IPS DF 6.9 (cell line): ENCODE measurements at regions not wholly inside any gene's neighbourhood (a gene's known extent, or its start where the extent isn't known, plus 50 kb on each side); places are given as distances from the start of the nearest gene placed in this dataset.

Experiments
- DNase-seq: peaks from one replicate; pipeline ENCODE4 v3.0.0-alpha.2; 2013; ENCODE audit warnings: low read depth, low spot score
- H3K27ac ChIP-seq: one replicate; pipeline ENCODE4 v1.5.1; 2013; ENCODE audit warnings: low read length, control low read depth
- H3K27me3 ChIP-seq: 2 replicates; pipeline ENCODE4 v1.6.1; 2013; ENCODE audit warnings: mild to moderate bottlenecking, low read length; ENCODE audit not compliant: control insufficient read depth, insufficient read depth
- H3K36me3 ChIP-seq: 2 replicates; pipeline ENCODE4 v1.6.1; 2013; ENCODE audit warnings: low read length; ENCODE audit not compliant: control insufficient read depth, insufficient read depth
- H3K4me1 ChIP-seq: 2 replicates; pipeline ENCODE4 v1.6.1; 2013; ENCODE audit warnings: low read length; ENCODE audit not compliant: control insufficient read depth, insufficient read depth
- H3K4me3 ChIP-seq: 2 replicates; pipeline ENCODE4 v1.5.1; 2013; ENCODE audit warnings: mild to moderate bottlenecking, low read length
- H3K9me3 ChIP-seq: 2 replicates; pipeline ENCODE4 v1.6.1; 2013; ENCODE audit warnings: low read length, inconsistent platforms; ENCODE audit not compliant: control insufficient read depth, insufficient read depth
- WGBS: extraction: QIAGEN DNeasy Blood & Tissue Kit; methylation state at CpG from one replicate; pipeline ENCODE4 v1.1.7; 2013; ENCODE audit warnings: mixed read lengths, missing lambda C conversion rate; ENCODE audit not compliant: insufficient read length, insufficient coverage; 5-methylcytosine and 5-hydroxymethylcytosine counted together

- H3K4me1 ChIP-seq: no peaks in the 10 kb centered on the region
- no peaks in the 10 kb centered on the region; the same call in 1 of the 2 replicates for H3K9me3 ChIP-seq
- DNase-seq: no peak
- no peak overlapping the region for H3K27ac ChIP-seq
- H3K36me3 ChIP-seq: no peaks in the 10 kb centered on the region
- no CpG with 5 or more reads among the region's 1 CpG for WGBS
- H3K27me3 ChIP-seq: no peaks in the 10 kb centered on the region
- no peak overlapping the region for H3K4me3 ChIP-seq
These were observed 116.7 kb downstream of the EDEM1 start for GRCh38 chr3:5304188-5304587.

DNA sequence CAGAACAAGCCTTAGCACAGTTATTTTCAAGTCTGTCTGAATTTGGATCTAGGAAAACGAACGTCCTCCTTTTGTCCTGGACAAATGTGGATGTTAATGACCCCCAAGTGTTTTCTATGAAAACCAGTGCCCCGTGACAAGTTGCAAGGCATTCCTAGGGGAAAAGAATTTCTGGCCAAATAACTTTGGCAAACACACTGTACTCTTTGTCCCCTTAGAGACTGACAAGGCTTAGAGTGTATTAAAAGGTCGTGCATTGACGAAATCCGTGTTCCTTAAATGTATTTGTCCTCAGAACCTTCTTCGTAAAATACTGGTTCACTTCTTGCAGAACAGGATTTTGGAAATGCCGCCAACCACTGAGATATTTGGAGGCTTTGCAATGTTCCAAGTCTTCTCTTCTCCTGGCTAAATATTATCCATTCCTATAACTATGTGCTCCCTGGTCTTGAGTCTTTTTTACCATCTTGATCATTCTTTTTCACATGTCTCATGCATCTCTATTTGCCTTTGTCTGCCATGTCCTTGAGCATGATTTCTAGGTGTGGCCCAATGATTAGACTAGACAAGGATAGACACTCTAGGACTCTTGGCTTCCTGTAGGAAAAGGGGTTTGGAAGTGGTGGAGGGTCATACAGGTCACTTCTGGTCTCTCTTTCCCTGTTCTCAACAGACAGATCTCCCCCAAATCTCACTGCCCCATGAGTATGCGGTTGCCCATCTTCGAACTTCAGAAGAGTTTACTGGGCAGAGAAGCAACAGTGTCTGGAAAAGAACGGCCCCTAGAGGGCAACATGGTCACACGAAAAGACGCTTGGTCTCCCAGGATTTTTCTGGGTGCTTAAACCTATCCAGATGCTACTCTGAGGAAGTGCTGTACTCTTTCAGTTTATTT lies 117.5 kb downstream of the EDEM1 start:
- H3K4me3 ChIP-seq: no peak overlapping the region
- no peaks in the 10 kb centered on the region for H3K36me3 ChIP-seq
- no peaks in the 10 kb centered on the region for H3K27me3 ChIP-seq
- H3K9me3 ChIP-seq: no peaks in the 10 kb centered on the region; the same call in 1 of the 2 replicates
- no peak overlapping the region for H3K27ac ChIP-seq
- WGBS: no CpG with 5 or more reads among the region's 13 CpGs
- H3K4me1 ChIP-seq: no peaks in the 10 kb centered on the region
- DNase-seq: peak; percentile 35

GRCh38 chr3:5305684-5305989 lies 118.1 kb downstream of the EDEM1 start:
- Histone ChIP-seq H3K4me3 (no peak overlapping the region), H3K4me1 (no peaks in the 10 kb centered on the region), H3K9me3 (no peaks in the 10 kb centered on the region; the same call in 1 of the 2 replicates), H3K36me3 (no peaks in the 10 kb centered on the region), H3K27me3 (no peaks in the 10 kb centered on the region), H3K27ac (no peak overlapping the region)
- no CpG with 5 or more reads among the region's 3 CpGs for WGBS
- no peak for DNase-seq

GRCh38 chr3:5309171-5309570 lies 121.7 kb downstream of the EDEM1 start:
- no CpG with 5 or more reads among the region's 4 CpGs for WGBS
- no peaks in the 10 kb centered on the region for H3K36me3 ChIP-seq
- no peak overlapping the region for H3K27ac ChIP-seq
- no peaks in the 10 kb centered on the region for H3K4me1 ChIP-seq
- no peak for DNase-seq
- H3K27me3 ChIP-seq: no peaks in the 10 kb centered on the region
- no peaks in the 10 kb centered on the region; the same call in 1 of the 2 replicates for H3K9me3 ChIP-seq
- no peak overlapping the region for H3K4me3 ChIP-seq

GRCh38 chr3:5309602-5310001 lies 122.1 kb downstream of the EDEM1 start:
- Histone ChIP-seq H3K9me3 (no peaks in the 10 kb centered on the region; the same call in 1 of the 2 replicates), H3K4me3 (no peak overlapping the region), H3K36me3 (no peaks in the 10 kb centered on the region), H3K27ac (no peak overlapping the region), H3K4me1 (no peaks in the 10 kb centered on the region), H3K27me3 (no peaks in the 10 kb centered on the region)
- no peak for DNase-seq
- no CpG with 5 or more reads among the region's 3 CpGs for WGBS

GRCh38 chr3:5310509-5310908 lies 123.0 kb downstream of the EDEM1 start:
- Histone ChIP-seq H3K36me3 (no peaks in the 10 kb centered on the region), H3K4me3 (no peak overlapping the region), H3K4me1 (no peaks in the 10 kb centered on the region), H3K9me3 (no peaks in the 10 kb centered on the region; the same call in 1 of the 2 replicates), H3K27me3 (no peaks in the 10 kb centered on the region), H3K27ac (no peak overlapping the region)
- WGBS: no CpG with 5 or more reads among the region's 5 CpGs
- DNase-seq: no peak

GRCh38 chr3:5312290-5312689 lies 124.8 kb downstream of the EDEM1 start:
- Histone ChIP-seq H3K27ac (no peak overlapping the region), H3K27me3 (no peaks in the 10 kb centered on the region), H3K4me1 (no peaks in the 10 kb centered on the region), H3K9me3 (no peaks in the 10 kb centered on the region; the same call in 1 of the 2 replicates), H3K36me3 (no peaks in the 10 kb centered on the region), H3K4me3 (no peak overlapping the region)
- no peak for DNase-seq
- no CpG with 5 or more reads among the region's 3 CpGs for WGBS

DNA sequence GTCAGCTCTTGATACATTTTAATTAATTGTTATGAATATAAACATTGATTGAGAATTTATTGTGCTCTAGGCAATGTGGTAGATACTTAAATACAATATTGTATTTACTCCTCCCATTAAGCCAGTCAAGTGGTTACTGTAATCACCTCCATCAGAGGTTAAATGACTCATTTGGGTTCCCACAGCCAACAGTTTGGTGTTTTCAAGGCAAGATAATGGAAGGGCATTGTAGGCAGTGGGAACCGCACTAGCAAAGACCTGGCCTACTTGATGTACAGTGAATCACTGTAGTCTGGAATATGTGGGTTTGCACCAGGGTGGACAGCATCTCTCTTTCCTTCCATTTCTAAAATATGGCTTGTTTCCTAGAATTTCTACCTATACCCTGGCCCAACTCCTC lies 127.4 kb downstream of the EDEM1 start:
- Histone ChIP-seq H3K36me3 (no peaks in the 10 kb centered on the region), H3K27ac (no peak overlapping the region), H3K27me3 (no peaks in the 10 kb centered on the region), H3K4me1 (no peaks in the 10 kb centered on the region), H3K9me3 (no peaks in the 10 kb centered on the region), H3K4me3 (no peak overlapping the region)
- WGBS: no CpG with 5 or more reads among the region's 1 CpG
- DNase-seq: no peak

DNA sequence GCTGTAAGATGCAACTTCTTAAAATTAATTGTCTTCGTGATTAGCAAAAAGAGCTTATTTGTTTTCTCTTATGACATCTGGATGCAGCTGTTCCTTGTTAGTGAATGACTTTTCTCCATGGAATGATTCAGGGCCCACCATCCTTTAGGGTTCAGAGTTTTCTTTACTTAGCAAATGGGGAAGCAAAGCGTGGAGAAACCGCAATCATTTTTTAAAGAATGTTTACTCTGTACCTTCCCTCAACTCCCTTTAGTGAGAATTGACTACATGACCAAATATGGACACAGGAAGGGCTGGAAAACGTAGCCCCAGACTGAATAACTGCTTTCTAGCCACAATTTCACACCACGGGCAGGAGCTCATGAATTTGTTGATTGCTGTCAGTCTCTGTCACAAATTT lies 130.1 kb downstream of the EDEM1 start:
- Histone ChIP-seq H3K27ac (no peak overlapping the region), H3K4me1 (no peaks in the 10 kb centered on the region), H3K9me3 (no peaks in the 10 kb centered on the region), H3K27me3 (no peaks in the 10 kb centered on the region), H3K36me3 (no peaks in the 10 kb centered on the region), H3K4me3 (no peak overlapping the region)
- DNase-seq: no peak
- WGBS: no CpG with 5 or more reads among the region's 5 CpGs

GRCh38 chr3:5319454-5319853 lies 131.9 kb downstream of the EDEM1 start:
- Histone ChIP-seq H3K4me1 (no peaks in the 10 kb centered on the region), H3K36me3 (no peaks in the 10 kb centered on the region), H3K4me3 (no peak overlapping the region), H3K9me3 (no peaks in the 10 kb centered on the region), H3K27me3 (no peaks in the 10 kb centered on the region), H3K27ac (no peak overlapping the region)
- WGBS: no CpG with 5 or more reads among the region's 2 CpGs
- DNase-seq: no peak
